ENCODE measurements at regions not wholly inside any gene's neighbourhood (a gene's known extent, or its start where the extent isn't known, plus 50 kb on each side); places are given as distances from the start of the nearest gene placed in this dataset.

DNA sequence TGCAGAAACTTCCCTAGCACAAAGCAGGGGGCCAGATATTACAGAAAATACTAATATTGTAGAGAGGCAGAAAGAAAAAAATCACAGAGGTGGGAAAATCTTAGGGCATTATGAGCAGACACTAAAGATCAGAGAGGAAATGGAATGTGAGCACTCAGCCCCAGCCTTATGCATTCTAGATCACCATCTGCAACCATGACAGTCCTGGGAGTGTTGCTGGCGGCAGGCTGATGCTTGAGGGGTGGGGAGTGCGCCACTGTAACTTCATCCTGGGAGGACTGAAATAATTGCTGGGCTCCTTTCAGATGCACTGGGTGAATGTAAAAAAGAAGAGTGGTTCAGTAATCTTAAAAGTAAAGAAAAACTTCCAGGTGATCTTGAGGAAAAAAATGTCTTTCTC, 427.6 kb upstream of the SEMA6D start:
- no peak overlapping the region for H3K4me3 ChIP-seq (ENCODE audit: extremely low read depth in 1 of 4, insufficient read depth in 2 of 4, low read depth in 3 of 4, low read length in 4 of 4)
- no peaks in the 10 kb centered on the region for H3K9me3 ChIP-seq (ENCODE audit: insufficient read depth in 2 of 2, low read depth in 1 of 2, low read length in 1 of 2)
- H3K79me2 ChIP-seq (ENCODE audit: control insufficient read depth in 1 of 2, insufficient read depth in 2 of 2, low read length in 2 of 2): no peaks in the 10 kb centered on the region
- H3K9ac ChIP-seq (replicated peaks in 1 of 4; ENCODE audit: extremely low read depth in 1 of 4, low read depth in 3 of 4, low read length in 3 of 4): no peak overlapping the region
- no peak overlapping the region for H2BK5ac ChIP-seq (ENCODE audit: low read depth, low read length)
- no peak overlapping the region for H2BK12ac ChIP-seq (ENCODE audit: low read depth, low read length)
- H2AK5ac ChIP-seq (ENCODE audit: low read depth, low read length): no peak overlapping the region
- WGBS, 2 experiments (ENCODE audit: extremely low coverage in 1 of 2, insufficient coverage in 1 of 2, insufficient read length in 1 of 2, insufficient replicate concordance in 2 of 2, low coverage in 1 of 2, low lambda C conversion rate in 2 of 2, missing lambda C conversion rate in 1 of 2): 86% methylated on average over 2 of the region's 2 CpGs; no CpG with 5 or more reads in 1 of the 2 experiments
- no peaks in the 10 kb centered on the region for H3K23me2 ChIP-seq (ENCODE audit: low read depth, low read length)
- H4K91ac ChIP-seq (replicated peaks; ENCODE audit: insufficient read length, low read length): no peak overlapping the region
- FAIRE-seq: no peak
- H3K4me1 ChIP-seq (replicated peaks in 1 of 4; ENCODE audit: control insufficient read depth in 3 of 4, insufficient read depth in 4 of 4, low read length in 3 of 4): no peaks in the 10 kb centered on the region
- TF ChIP-seq SP2 (IDR thresholded peaks at IDR 0.05; ENCODE audit: low read length) (no peak), NRF1 (IDR thresholded peaks at IDR 0.05; ENCODE audit: low read depth, low read length) (no peak), MAFK (IDR thresholded peaks at IDR 0.05; ENCODE audit: low read depth, low read length) (no peak), CREB1 (IDR thresholded peaks at IDR 0.05) (no peak), SUZ12 (IDR thresholded peaks at IDR 0.05; ENCODE audit: low read length) (no peak)
- TF ChIP-seq, protein P1, sequence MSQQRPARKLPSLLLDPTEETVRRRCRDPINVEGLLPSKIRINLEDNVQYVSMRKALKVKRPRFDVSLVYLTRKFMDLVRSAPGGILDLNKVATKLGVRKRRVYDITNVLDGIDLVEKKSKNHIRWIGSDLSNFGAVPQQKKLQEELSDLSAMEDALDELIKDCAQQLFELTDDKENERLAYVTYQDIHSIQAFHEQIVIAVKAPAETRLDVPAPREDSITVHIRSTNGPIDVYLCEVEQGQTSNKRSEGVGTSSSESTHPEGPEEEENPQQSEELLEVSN (IDR thresholded peaks at IDR 0.05): no peak
- H4K20me1 ChIP-seq (replicated peaks in 1 of 2; ENCODE audit: control insufficient read depth in 1 of 2, insufficient read depth in 2 of 2, low read length in 2 of 2): no peaks in the 10 kb centered on the region
- no peak overlapping the region for H4K8ac ChIP-seq (ENCODE audit: extremely low read depth, insufficient read depth, low read length)
- ChIA-PET CTCF (ENCODE audit: partially characterized antibody) (no interaction called here), POLR2A (ENCODE audit: partially characterized antibody) (no interaction called here)
- H3K27me3 ChIP-seq (replicated peaks in 1 of 4; ENCODE audit: control insufficient read depth in 3 of 4, extremely low read depth in 1 of 4, insufficient read depth in 3 of 4, low read length in 3 of 4): peaks cover 0 to 1% (median 0%) of the 10 kb centered on the region in 4 experiments; a peak in 1 of 7 replicates
- no peak for DNase-seq (ENCODE audit: low read depth in 1 of 2, low spot score in 2 of 2)
- H3K4me2 ChIP-seq (ENCODE audit: insufficient read depth in 1 of 2, low read depth in 2 of 2, low read length in 2 of 2): no peak overlapping the region
- H3K23ac ChIP-seq (ENCODE audit: insufficient read length): no peak overlapping the region
- no peak overlapping the region for H4K5ac ChIP-seq (ENCODE audit: insufficient read length, low read depth, low read length)
- no peak overlapping the region for H3K27ac ChIP-seq (ENCODE audit: low read depth, low read length)
- no peaks in the 10 kb centered on the region for H3K36me3 ChIP-seq (ENCODE audit: control insufficient read depth in 2 of 4, insufficient read depth in 4 of 4, low read length in 3 of 4)
- no peaks in the 10 kb centered on the region for H3K79me1 ChIP-seq (ENCODE audit: low read depth, low read length)
- H3K14ac ChIP-seq (ENCODE audit: insufficient read length): no peak overlapping the region
- H2BK15ac ChIP-seq (ENCODE audit: low read length): no peak overlapping the region
- H3K18ac ChIP-seq (ENCODE audit: extremely low read depth, low read length): no peak overlapping the region
- H3K4ac ChIP-seq (replicated peaks; ENCODE audit: insufficient read length, low read depth, low read length): no peak overlapping the region
- H2BK120ac ChIP-seq (replicated peaks; ENCODE audit: low read depth, low read length): no peak overlapping the region
- no peak overlapping the region for H2AFZ ChIP-seq (ENCODE audit: low read length)
- H2BK20ac ChIP-seq (ENCODE audit: low read length): no peak overlapping the region
- no peak overlapping the region for H3K56ac ChIP-seq (replicated peaks; ENCODE audit: insufficient read length, low read depth, low read length)

Data from H1 (cell line).